H1 (cell line): ENCODE measurements at regions not wholly inside any gene's neighbourhood (a gene's known extent, or its start where the extent isn't known, plus 50 kb on each side); places are given as distances from the start of the nearest gene placed in this dataset.

Experiments used
- BCL11A ChIP-seq, 2 experiments: IDR thresholded peaks; one replicate each; pipeline ENCODE4 v1.6.1; 2011; ENCODE audit warnings: low read depth in 2 of 2, low read length in 2 of 2, mild to moderate bottlenecking in 2 of 2
- NRF1 ChIP-seq: IDR thresholded peaks from 2 replicates; pipeline ENCODE4 v1.6.1; 2011; ENCODE audit warnings: mild to moderate bottlenecking, low read depth, low read length, improper control_type of control experiment
- TCF12 ChIP-seq: IDR thresholded peaks from 2 replicates; pipeline ENCODE4 v1.6.1; 2011; ENCODE audit warnings: low read depth, mild to moderate bottlenecking, low read length
- TEAD4 ChIP-seq: IDR thresholded peaks from 2 replicates; pipeline ENCODE4 v1.6.1; 2012; ENCODE audit warnings: low read depth, low read length, inconsistent platforms, mixed read lengths
- TF ChIP-seq, protein P1 (sequence below): IDR thresholded peaks from 2 replicates; pipeline ENCODE4 v1.6.1; 2012; ENCODE audit warnings: low read length, inconsistent platforms
- TF ChIP-seq, protein P2 (sequence below): IDR thresholded peaks from 2 replicates; pipeline ENCODE4 v1.6.1; 2011; ENCODE audit warnings: low read length, improper control_type of control experiment
- TF ChIP-seq, protein P3 (sequence below): IDR thresholded peaks from 2 replicates; pipeline ENCODE4 v1.6.1; 2012; ENCODE audit warnings: inconsistent platforms

DNA sequence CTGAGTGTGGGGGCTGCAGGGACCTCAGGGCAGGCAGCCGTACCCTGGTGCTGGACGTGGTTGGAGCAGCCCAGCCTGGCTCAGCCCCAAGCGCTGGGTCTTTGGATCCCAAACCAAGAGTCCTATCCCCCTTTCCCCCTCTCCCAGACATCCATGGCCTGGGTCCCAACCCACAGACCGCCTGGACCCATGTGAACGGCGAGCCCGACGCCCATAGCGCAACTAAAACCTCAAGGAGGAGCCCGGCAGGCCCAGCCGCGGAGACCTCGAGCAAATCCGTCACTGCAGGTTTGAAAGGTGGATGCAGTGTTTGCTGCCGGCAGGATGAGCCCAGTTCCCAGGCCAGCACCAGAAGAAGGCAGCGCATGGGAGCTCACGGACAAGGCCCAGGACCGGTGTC lies 337.0 kb downstream of the BRD1 start (continued):
- TF ChIP-seq TEAD4 = no peak
- TF ChIP-seq, protein P1, sequence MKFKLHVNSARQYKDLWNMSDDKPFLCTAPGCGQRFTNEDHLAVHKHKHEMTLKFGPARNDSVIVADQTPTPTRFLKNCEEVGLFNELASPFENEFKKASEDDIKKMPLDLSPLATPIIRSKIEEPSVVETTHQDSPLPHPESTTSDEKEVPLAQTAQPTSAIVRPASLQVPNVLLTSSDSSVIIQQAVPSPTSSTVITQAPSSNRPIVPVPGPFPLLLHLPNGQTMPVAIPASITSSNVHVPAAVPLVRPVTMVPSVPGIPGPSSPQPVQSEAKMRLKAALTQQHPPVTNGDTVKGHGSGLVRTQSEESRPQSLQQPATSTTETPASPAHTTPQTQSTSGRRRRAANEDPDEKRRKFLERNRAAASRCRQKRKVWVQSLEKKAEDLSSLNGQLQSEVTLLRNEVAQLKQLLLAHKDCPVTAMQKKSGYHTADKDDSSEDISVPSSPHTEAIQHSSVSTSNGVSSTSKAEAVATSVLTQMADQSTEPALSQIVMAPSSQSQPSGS = no peak
- no peak for TF ChIP-seq NRF1
- no peak for TF ChIP-seq BCL11A (IDR thresholded peaks at IDR 0.05; ENCODE audit: low read depth in 2 of 2, low read length in 2 of 2)
- TF ChIP-seq TCF12 = no peak
- TF ChIP-seq, protein P2, sequence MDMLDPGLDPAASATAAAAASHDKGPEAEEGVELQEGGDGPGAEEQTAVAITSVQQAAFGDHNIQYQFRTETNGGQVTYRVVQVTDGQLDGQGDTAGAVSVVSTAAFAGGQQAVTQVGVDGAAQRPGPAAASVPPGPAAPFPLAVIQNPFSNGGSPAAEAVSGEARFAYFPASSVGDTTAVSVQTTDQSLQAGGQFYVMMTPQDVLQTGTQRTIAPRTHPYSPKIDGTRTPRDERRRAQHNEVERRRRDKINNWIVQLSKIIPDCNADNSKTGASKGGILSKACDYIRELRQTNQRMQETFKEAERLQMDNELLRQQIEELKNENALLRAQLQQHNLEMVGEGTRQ = no peak
- TF ChIP-seq, protein P3, sequence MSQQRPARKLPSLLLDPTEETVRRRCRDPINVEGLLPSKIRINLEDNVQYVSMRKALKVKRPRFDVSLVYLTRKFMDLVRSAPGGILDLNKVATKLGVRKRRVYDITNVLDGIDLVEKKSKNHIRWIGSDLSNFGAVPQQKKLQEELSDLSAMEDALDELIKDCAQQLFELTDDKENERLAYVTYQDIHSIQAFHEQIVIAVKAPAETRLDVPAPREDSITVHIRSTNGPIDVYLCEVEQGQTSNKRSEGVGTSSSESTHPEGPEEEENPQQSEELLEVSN = no peak
